ENCODE measurements at regions not wholly inside any gene's neighbourhood (a gene's known extent, or its start where the extent isn't known, plus 50 kb on each side); places are given as distances from the start of the nearest gene placed in this dataset.

GRCh38 chr2:120831891-120832290, 96.2 kb downstream of the GLI2 start:
- no peak overlapping the region for H3K18ac ChIP-seq (ENCODE audit: low read depth in 1 of 2, low read length in 2 of 2)
- H3K4me2 ChIP-seq (ENCODE audit: low read length, poor library complexity, severe bottlenecking): no peak overlapping the region
- H3K14ac ChIP-seq (ENCODE audit: low read length in 2 of 2): no peak overlapping the region
- whole genome bisulfite sequencing: 97% methylated on average over 6 of the region's 6 CpGs
- no peak overlapping the region for H3K27ac ChIP-seq (ENCODE audit: low read length, poor library complexity, severe bottlenecking)
- peak overlapping the region in 1 of 2 experiments; percentile 73 for H3K23ac ChIP-seq (ENCODE audit: low read length in 2 of 2)
- no peak overlapping the region for H4K91ac ChIP-seq (ENCODE audit: low read length)
- no peak overlapping the region for H2BK5ac ChIP-seq (ENCODE audit: low read depth, low read length, poor library complexity, severe bottlenecking)
- no peak overlapping the region for H2BK12ac ChIP-seq (ENCODE audit: low read length in 2 of 2)
- no peak overlapping the region for H3K9ac ChIP-seq (ENCODE audit: low read length)
- no peaks in the 10 kb centered on the region for H3K27me3 ChIP-seq (ENCODE audit: control insufficient read depth in 1 of 2, insufficient read depth in 1 of 2, low read length in 2 of 2)
- H3K4me1 ChIP-seq (ENCODE audit: control insufficient read depth, insufficient read depth, low read depth, low read length): peaks cover 15% of the 10 kb centered on the region
- no peak overlapping the region for H2AK5ac ChIP-seq (ENCODE audit: low read length, severe bottlenecking)
- no peak overlapping the region for H3K4ac ChIP-seq (ENCODE audit: low read depth in 1 of 2, low read length in 2 of 2)
- H3K79me1 ChIP-seq (replicated peaks; ENCODE audit: low read length, poor library complexity, severe bottlenecking): peaks cover 55% of the 10 kb centered on the region
- H2AFZ ChIP-seq (ENCODE audit: low read depth, low read length): no peak overlapping the region
- peaks cover 0 to 25% of the 10 kb centered on the region in 2 experiments for H3K36me3 ChIP-seq (ENCODE audit: control insufficient read depth in 1 of 2, insufficient read depth in 2 of 2, low read depth in 1 of 2, low read length in 2 of 2)
- H2BK120ac ChIP-seq (ENCODE audit: low read depth, low read length): no peak overlapping the region
- no peak overlapping the region for H3K4me3 ChIP-seq (ENCODE audit: insufficient read depth in 1 of 2, low read depth in 1 of 2, low read length in 2 of 2)
- H4K8ac ChIP-seq (ENCODE audit: low read length): no peak overlapping the region
- no peak overlapping the region for H2BK15ac ChIP-seq (ENCODE audit: low read depth, poor library complexity, severe bottlenecking)
- H3K9me3 ChIP-seq (ENCODE audit: control insufficient read depth, low read length): no peaks in the 10 kb centered on the region
- no peak for DNase-seq

- peak overlapping the region in 1 of 2 experiments; percentile 24 for H3K4ac ChIP-seq (ENCODE audit: low read depth in 1 of 2, low read length in 2 of 2)
- peaks cover 54% of the 10 kb centered on the region for H3K79me1 ChIP-seq (replicated peaks; ENCODE audit: low read length, poor library complexity, severe bottlenecking)
- H3K36me3 ChIP-seq (ENCODE audit: control insufficient read depth in 1 of 2, insufficient read depth in 2 of 2, low read depth in 1 of 2, low read length in 2 of 2): peaks cover 0 to 25% of the 10 kb centered on the region in 2 experiments
- no peak overlapping the region for H3K18ac ChIP-seq (ENCODE audit: low read depth in 1 of 2, low read length in 2 of 2)
- no peak overlapping the region for H4K8ac ChIP-seq (ENCODE audit: low read length)
- H2BK12ac ChIP-seq (ENCODE audit: low read length in 2 of 2): no peak overlapping the region
- WGBS: 96% methylated on average over 10 of the region's 11 CpGs
- H2BK15ac ChIP-seq (ENCODE audit: low read depth, poor library complexity, severe bottlenecking): no peak overlapping the region
- no peak overlapping the region for H2BK120ac ChIP-seq (ENCODE audit: low read depth, low read length)
- no peak for DNase-seq
- H3K27me3 ChIP-seq (ENCODE audit: control insufficient read depth in 1 of 2, insufficient read depth in 1 of 2, low read length in 2 of 2): no peaks in the 10 kb centered on the region
- no peak overlapping the region for H3K4me3 ChIP-seq (ENCODE audit: insufficient read depth in 1 of 2, low read depth in 1 of 2, low read length in 2 of 2)
- no peak overlapping the region for H2AK5ac ChIP-seq (ENCODE audit: low read length, severe bottlenecking)
- H3K14ac ChIP-seq (ENCODE audit: low read length in 2 of 2): peak overlapping the region in 1 of 2 experiments; percentile 79
- H3K9me3 ChIP-seq (ENCODE audit: control insufficient read depth, low read length): no peaks in the 10 kb centered on the region
- no peak overlapping the region for H3K23ac ChIP-seq (ENCODE audit: low read length in 2 of 2)
- H2AFZ ChIP-seq (ENCODE audit: low read depth, low read length): no peak overlapping the region
- H2BK5ac ChIP-seq (ENCODE audit: low read depth, low read length, poor library complexity, severe bottlenecking): no peak overlapping the region
- H3K27ac ChIP-seq (ENCODE audit: low read length, poor library complexity, severe bottlenecking): no peak overlapping the region
- peaks cover 11% of the 10 kb centered on the region for H3K4me1 ChIP-seq (ENCODE audit: control insufficient read depth, insufficient read depth, low read depth, low read length)
- H3K9ac ChIP-seq (ENCODE audit: low read length): no peak overlapping the region
- H3K4me2 ChIP-seq (ENCODE audit: low read length, poor library complexity, severe bottlenecking): no peak overlapping the region
- peak overlapping the region; percentile 25 for H4K91ac ChIP-seq (ENCODE audit: low read length)
Measured at GRCh38 chr2:120832296-120833070, 96.8 kb downstream of the GLI2 start.

- no peak overlapping the region for H2BK15ac ChIP-seq (ENCODE audit: low read depth, poor library complexity, severe bottlenecking)
- WGBS: 96% methylated on average over 3 of the region's 3 CpGs
- no peak overlapping the region for H4K8ac ChIP-seq (ENCODE audit: low read length)
- H3K9me3 ChIP-seq (ENCODE audit: control insufficient read depth, low read length): no peaks in the 10 kb centered on the region
- no peaks in the 10 kb centered on the region for H3K27me3 ChIP-seq (ENCODE audit: control insufficient read depth in 1 of 2, insufficient read depth in 1 of 2, low read length in 2 of 2)
- no peak overlapping the region for H3K4me2 ChIP-seq (ENCODE audit: low read length, poor library complexity, severe bottlenecking)
- H3K4me3 ChIP-seq (ENCODE audit: insufficient read depth in 1 of 2, low read depth in 1 of 2, low read length in 2 of 2): no peak overlapping the region
- no peak for DNase-seq
- H3K18ac ChIP-seq (ENCODE audit: low read depth in 1 of 2, low read length in 2 of 2): no peak overlapping the region
- no peak overlapping the region for H2BK5ac ChIP-seq (ENCODE audit: low read depth, low read length, poor library complexity, severe bottlenecking)
- no peak overlapping the region for H3K9ac ChIP-seq (ENCODE audit: low read length)
- peaks cover 53% of the 10 kb centered on the region for H3K79me1 ChIP-seq (replicated peaks; ENCODE audit: low read length, poor library complexity, severe bottlenecking)
- no peak overlapping the region for H2BK120ac ChIP-seq (ENCODE audit: low read depth, low read length)
- H3K14ac ChIP-seq (ENCODE audit: low read length in 2 of 2): no peak overlapping the region
- H3K36me3 ChIP-seq (ENCODE audit: control insufficient read depth in 1 of 2, insufficient read depth in 2 of 2, low read depth in 1 of 2, low read length in 2 of 2): peaks cover 0 to 25% of the 10 kb centered on the region in 2 experiments
- no peak overlapping the region for H3K27ac ChIP-seq (ENCODE audit: low read length, poor library complexity, severe bottlenecking)
- H3K23ac ChIP-seq (ENCODE audit: low read length in 2 of 2): no peak overlapping the region
- H4K91ac ChIP-seq (ENCODE audit: low read length): no peak overlapping the region
- peaks cover 11% of the 10 kb centered on the region for H3K4me1 ChIP-seq (ENCODE audit: control insufficient read depth, insufficient read depth, low read depth, low read length)
- peak overlapping the region in 1 of 2 experiments; percentile 28 for H2BK12ac ChIP-seq (ENCODE audit: low read length in 2 of 2)
- no peak overlapping the region for H3K4ac ChIP-seq (ENCODE audit: low read depth in 1 of 2, low read length in 2 of 2)
- H2AFZ ChIP-seq (ENCODE audit: low read depth, low read length): no peak overlapping the region
- no peak overlapping the region for H2AK5ac ChIP-seq (ENCODE audit: low read length, severe bottlenecking)
Measured at GRCh38 chr2:120833127-120833675, 97.5 kb downstream of the GLI2 start.

GRCh38 chr2:120834206-120834605, 98.5 kb downstream of the GLI2 start:
- Histone ChIP-seq H3K4me3 (ENCODE audit: insufficient read depth in 1 of 2, low read depth in 1 of 2, low read length in 2 of 2) (no peak overlapping the region), H3K9me3 (ENCODE audit: control insufficient read depth, low read length) (no peaks in the 10 kb centered on the region), H3K23ac (ENCODE audit: low read length in 2 of 2) (no peak overlapping the region), H3K18ac (ENCODE audit: low read depth in 1 of 2, low read length in 2 of 2) (no peak overlapping the region), H3K36me3 (ENCODE audit: control insufficient read depth in 1 of 2, insufficient read depth in 2 of 2, low read depth in 1 of 2, low read length in 2 of 2) (peaks cover 0 to 20% of the 10 kb centered on the region in 2 experiments), H2BK12ac (ENCODE audit: low read length in 2 of 2) (no peak overlapping the region), H4K91ac (ENCODE audit: low read length) (no peak overlapping the region), H2AFZ (ENCODE audit: low read depth, low read length) (no peak overlapping the region), H3K14ac (ENCODE audit: low read length in 2 of 2) (no peak overlapping the region), H3K4ac (ENCODE audit: low read depth in 1 of 2, low read length in 2 of 2) (no peak overlapping the region), H3K4me2 (ENCODE audit: low read length, poor library complexity, severe bottlenecking) (no peak overlapping the region), H3K4me1 (ENCODE audit: control insufficient read depth, insufficient read depth, low read depth, low read length) (peaks cover 8% of the 10 kb centered on the region), H2BK120ac (ENCODE audit: low read depth, low read length) (no peak overlapping the region), H3K9ac (ENCODE audit: low read length) (no peak overlapping the region), H2BK15ac (ENCODE audit: low read depth, poor library complexity, severe bottlenecking) (no peak overlapping the region), H3K27ac (ENCODE audit: low read length, poor library complexity, severe bottlenecking) (no peak overlapping the region), H3K79me1 (replicated peaks; ENCODE audit: low read length, poor library complexity, severe bottlenecking) (peaks cover 48% of the 10 kb centered on the region), H2BK5ac (ENCODE audit: low read depth, low read length, poor library complexity, severe bottlenecking) (no peak overlapping the region), H2AK5ac (ENCODE audit: low read length, severe bottlenecking) (no peak overlapping the region), H3K27me3 (ENCODE audit: control insufficient read depth in 1 of 2, insufficient read depth in 1 of 2, low read length in 2 of 2) (no peaks in the 10 kb centered on the region), H4K8ac (ENCODE audit: low read length) (no peak overlapping the region)
- 94% methylated on average over 2 of the region's 3 CpGs for WGBS
- DNase-seq: no peak

All from mesenchymal stem cell (in vitro differentiated cells and primary cell).